Upper lobe of left lung (tissue), 6 donors: ENCODE measurements at regions not wholly inside any gene's neighbourhood (a gene's known extent, or its start where the extent isn't known, plus 50 kb on each side); places are given as distances from the start of the nearest gene placed in this dataset.

ENCODE experiments used
- ATAC-seq, 2 donors: fragments of 200-7000 bp; cut with Tn5 transposase; one replicate each; pipeline ENCODE4 v1.9.1; 2022; ENCODE audit warnings: mild to moderate bottlenecking in 2 of 2, moderate library complexity in 2 of 2; ENCODE audit not compliant: low FRiP score in 2 of 2
- DNase-seq, 2 donors: peaks; one replicate each; pipeline ENCODE4 v3.0.0-alpha.2; 2019 to 2020
- H3K27ac ChIP-seq, 4 donors: fragments of 200-600 bp; sonication (generic); one replicate each; pipeline ENCODE4 v1.5.1; 2016 to 2019
- H3K27me3 ChIP-seq, 4 donors: fragments of 200-600 bp; sonication (generic); one replicate each; pipeline ENCODE4 v1.5.1; 2017 to 2019
- H3K36me3 ChIP-seq, 4 donors: fragments of 200-600 bp; sonication (generic); one replicate each; pipeline ENCODE4 v1.5.1; 2016 to 2019
- H3K4me1 ChIP-seq, 4 donors: fragments of 200-600 bp; sonication (generic); one replicate each; pipeline ENCODE4 v1.5.1; 2018 to 2019
- H3K4me3 ChIP-seq, 4 donors: fragments of 200-600 bp; sonication (generic); one replicate each; pipeline ENCODE4 v1.5.1; 2017 to 2019; ENCODE audit warnings: mild to moderate bottlenecking in 2 of 4, moderate library complexity in 1 of 4
- H3K9me3 ChIP-seq, 4 donors: fragments of 200-600 bp; sonication (generic); one replicate each; pipeline ENCODE4 v1.5.1; 2018 to 2019
- EP300 ChIP-seq, 4 donors: sonication (generic); formaldehyde crosslinking; IDR thresholded peaks; one replicate each; pipeline ENCODE4 v1.5.1; 2017; ENCODE audit warnings: antibody characterized with exemption in 4 of 4, control low read depth in 2 of 4
- POLR2A ChIP-seq, 4 donors: fragments of 450-650 bp; IDR thresholded peaks; one replicate each; pipeline ENCODE4 v1.5.1; 2016 to 2017; ENCODE audit warnings: antibody characterized with exemption in 4 of 4, mild to moderate bottlenecking in 2 of 4
- POLR2AphosphoS5 ChIP-seq, 2 donors: sonication (generic); formaldehyde crosslinking; IDR thresholded peaks; one replicate each; pipeline ENCODE4 v1.5.1; 2017; ENCODE audit warnings: antibody characterized with exemption in 2 of 2
- WGBS, 2 donors: methylation state at CpG; one replicate each; pipeline ENCODE4 v1.1.5; 2017 to 2018; 5-methylcytosine and 5-hydroxymethylcytosine counted together
- TF ChIP-seq, protein P1 (sequence below), 6 experiments: fragments of 450-650 bp in 4 of 6; fragments of 200-600 bp in 2 of 6; sonication (generic) in 2 of 6; IDR thresholded peaks; one replicate each; pipeline ENCODE4 v1.5.1; 2016 to 2019; ENCODE audit warnings: antibody characterized with exemption in 6 of 6
- donor health status: DM: no; HTN: no; CAD: no; lungs with moderate emphysema.
- donor health status: DM: no; HTN: yes; CAD: no; lungs with severe emphysema.

DNA sequence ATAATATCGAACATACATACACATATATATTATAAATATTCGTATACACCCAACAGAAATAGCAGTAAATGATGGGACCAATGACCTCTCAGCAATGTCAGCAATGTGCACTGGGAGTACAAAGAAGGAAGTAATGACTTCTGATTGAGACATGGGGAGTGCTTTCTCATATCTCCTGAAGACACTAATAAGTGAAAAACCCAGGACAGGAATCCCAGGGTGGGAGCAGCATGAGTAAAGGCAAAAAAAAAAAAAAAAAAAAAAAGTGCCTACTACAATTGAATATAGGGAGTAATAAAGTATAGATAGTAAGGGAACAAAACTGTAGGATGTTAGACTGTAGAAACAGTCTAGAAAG lies 491.3 kb downstream of the IRS1 start:
- no peak for DNase-seq
- no peak for ATAC-seq
- Histone ChIP-seq H3K27ac (no peak overlapping the region), H3K4me1 (peaks cover 0 to 4% (median 0%) of the 10 kb centered on the region in 4 donors), H3K27me3 (no peaks in the 10 kb centered on the region), H3K4me3 (no peak overlapping the region), H3K9me3 (no peaks in the 10 kb centered on the region), H3K36me3 (no peaks in the 10 kb centered on the region)
- TF ChIP-seq, protein P1, sequence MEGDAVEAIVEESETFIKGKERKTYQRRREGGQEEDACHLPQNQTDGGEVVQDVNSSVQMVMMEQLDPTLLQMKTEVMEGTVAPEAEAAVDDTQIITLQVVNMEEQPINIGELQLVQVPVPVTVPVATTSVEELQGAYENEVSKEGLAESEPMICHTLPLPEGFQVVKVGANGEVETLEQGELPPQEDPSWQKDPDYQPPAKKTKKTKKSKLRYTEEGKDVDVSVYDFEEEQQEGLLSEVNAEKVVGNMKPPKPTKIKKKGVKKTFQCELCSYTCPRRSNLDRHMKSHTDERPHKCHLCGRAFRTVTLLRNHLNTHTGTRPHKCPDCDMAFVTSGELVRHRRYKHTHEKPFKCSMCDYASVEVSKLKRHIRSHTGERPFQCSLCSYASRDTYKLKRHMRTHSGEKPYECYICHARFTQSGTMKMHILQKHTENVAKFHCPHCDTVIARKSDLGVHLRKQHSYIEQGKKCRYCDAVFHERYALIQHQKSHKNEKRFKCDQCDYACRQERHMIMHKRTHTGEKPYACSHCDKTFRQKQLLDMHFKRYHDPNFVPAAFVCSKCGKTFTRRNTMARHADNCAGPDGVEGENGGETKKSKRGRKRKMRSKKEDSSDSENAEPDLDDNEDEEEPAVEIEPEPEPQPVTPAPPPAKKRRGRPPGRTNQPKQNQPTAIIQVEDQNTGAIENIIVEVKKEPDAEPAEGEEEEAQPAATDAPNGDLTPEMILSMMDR (IDR thresholded peaks at IDR 0.05): no peak
- no peak for TF ChIP-seq EP300 (IDR thresholded peaks at IDR 0.05)
- no peak for TF ChIP-seq POLR2AphosphoS5 (IDR thresholded peaks at IDR 0.05)
- no peak for TF ChIP-seq POLR2A (IDR thresholded peaks at IDR 0.05)
- WGBS, 2 donors: 90 to 94% methylated on average over 2 of the region's 2 CpGs

DNA sequence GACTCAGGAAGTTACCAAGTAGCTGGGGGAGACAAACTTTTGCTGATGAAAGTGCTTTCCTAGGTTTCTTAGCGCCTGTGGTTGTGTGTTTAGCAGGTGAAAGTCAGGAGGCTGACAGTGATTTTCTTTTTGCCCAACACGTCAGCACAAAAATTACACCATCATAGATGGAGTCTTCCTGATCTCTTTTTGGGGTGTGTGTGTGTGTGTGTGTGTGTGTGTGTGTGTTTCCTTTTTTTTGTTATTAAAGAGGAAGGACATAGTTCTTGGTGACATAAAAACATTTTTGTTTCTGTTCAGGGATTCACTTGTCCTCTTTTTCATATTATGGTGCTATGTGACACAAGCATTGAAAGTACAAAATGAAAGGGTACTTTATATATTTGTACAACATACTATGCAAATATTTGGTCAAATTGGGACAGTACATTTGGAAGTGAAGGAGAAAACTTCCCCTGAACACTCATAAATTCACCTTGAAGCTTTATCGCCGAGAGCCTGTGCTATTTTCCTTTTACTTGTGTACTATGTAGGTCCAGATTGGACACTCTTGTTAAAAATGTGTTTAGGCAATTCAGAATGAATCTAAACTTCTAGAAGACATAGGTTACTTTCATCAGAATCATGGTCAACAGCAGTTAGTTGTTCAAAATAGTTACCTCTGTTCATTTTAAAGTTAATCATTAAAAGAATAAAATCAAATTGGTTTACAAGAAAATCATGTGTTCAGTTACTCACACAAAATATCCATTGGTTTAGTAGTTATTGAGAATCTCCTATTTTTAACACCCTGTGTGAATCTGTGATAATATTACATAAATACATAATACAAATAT lies 491.9 kb downstream of the IRS1 start:
- H3K4me3 ChIP-seq: no peak overlapping the region
- no peak for DNase-seq
- H3K9me3 ChIP-seq: no peaks in the 10 kb centered on the region
- H3K27ac ChIP-seq: no peak overlapping the region
- TF ChIP-seq EP300 (IDR thresholded peaks at IDR 0.05): no peak
- no peak for TF ChIP-seq POLR2AphosphoS5 (IDR thresholded peaks at IDR 0.05)
- TF ChIP-seq POLR2A (IDR thresholded peaks at IDR 0.05): no peak
- TF ChIP-seq, protein P1 (IDR thresholded peaks at IDR 0.05): no peak
- WGBS, 2 donors: 56 to 57% methylated on average over 4 of the region's 4 CpGs
- no peaks in the 10 kb centered on the region for H3K36me3 ChIP-seq
- H3K4me1 ChIP-seq: peaks cover 0 to 4% (median 0%) of the 10 kb centered on the region in 4 donors
- no peak for ATAC-seq
- no peaks in the 10 kb centered on the region for H3K27me3 ChIP-seq

DNA sequence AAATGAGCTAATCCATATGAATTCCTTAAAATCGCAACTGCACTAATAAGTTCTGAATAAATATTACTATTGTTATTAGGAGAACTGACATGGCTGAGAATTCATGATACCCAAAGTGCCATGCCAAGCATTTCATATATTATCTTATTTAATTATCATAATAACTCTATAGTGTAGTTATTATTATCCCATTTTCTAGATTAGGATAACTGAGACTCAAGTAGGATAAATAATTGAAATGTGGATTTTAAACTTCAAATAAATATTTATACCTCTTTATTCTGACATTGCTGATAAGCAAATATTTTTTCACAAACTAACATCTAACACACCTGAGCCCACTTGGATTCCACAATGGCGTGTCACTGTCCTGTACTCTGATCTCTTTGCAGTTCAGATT lies 492.7 kb downstream of the IRS1 start:
- H3K36me3 ChIP-seq: no peaks in the 10 kb centered on the region
- DNase-seq: no peak
- 92 to 94% methylated on average over 2 of the region's 2 CpGs for WGBS, 2 donors
- H3K9me3 ChIP-seq: no peaks in the 10 kb centered on the region
- no peak for ATAC-seq
- H3K4me3 ChIP-seq: no peak overlapping the region
- peaks cover 0 to 4% (median 0%) of the 10 kb centered on the region in 4 donors for H3K4me1 ChIP-seq
- TF ChIP-seq POLR2A (IDR thresholded peaks at IDR 0.05) (no peak), EP300 (IDR thresholded peaks at IDR 0.05) (no peak), POLR2AphosphoS5 (IDR thresholded peaks at IDR 0.05) (no peak)
- TF ChIP-seq, protein P1 (IDR thresholded peaks at IDR 0.05): no peak
- H3K27me3 ChIP-seq: no peaks in the 10 kb centered on the region
- no peak overlapping the region for H3K27ac ChIP-seq

DNA sequence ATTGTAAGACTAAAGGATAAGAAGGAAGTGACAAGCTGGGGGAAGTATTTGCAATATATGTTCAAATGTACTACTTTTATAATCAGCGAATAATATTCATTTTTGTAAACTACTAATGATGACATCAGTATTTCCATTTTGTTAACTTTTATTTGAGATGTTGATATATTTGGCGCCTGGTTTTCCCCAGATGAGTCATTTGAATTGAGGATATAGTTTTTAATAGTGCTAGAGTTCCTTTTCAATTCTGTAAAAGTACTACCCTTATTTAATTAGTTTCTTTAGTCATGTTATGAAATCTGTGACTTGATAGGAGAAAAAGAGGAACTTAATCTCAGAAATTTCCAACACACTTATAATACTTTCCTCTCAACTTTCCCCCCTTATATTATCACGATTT lies 495.3 kb downstream of the IRS1 start:
- no peak for DNase-seq
- Histone ChIP-seq H3K27ac (no peak overlapping the region), H3K27me3 (no peaks in the 10 kb centered on the region), H3K36me3 (no peaks in the 10 kb centered on the region), H3K9me3 (no peaks in the 10 kb centered on the region), H3K4me1 (peaks cover 0 to 4% (median 0%) of the 10 kb centered on the region in 4 donors), H3K4me3 (no peak overlapping the region)
- ATAC-seq: no peak
- 75 to 77% methylated on average over 3 of the region's 3 CpGs for WGBS, 2 donors
- TF ChIP-seq POLR2A (IDR thresholded peaks at IDR 0.05): no peak
- no peak for TF ChIP-seq EP300 (IDR thresholded peaks at IDR 0.05)
- TF ChIP-seq, protein P1 (IDR thresholded peaks at IDR 0.05): no peak
- no peak for TF ChIP-seq POLR2AphosphoS5 (IDR thresholded peaks at IDR 0.05)

DNA sequence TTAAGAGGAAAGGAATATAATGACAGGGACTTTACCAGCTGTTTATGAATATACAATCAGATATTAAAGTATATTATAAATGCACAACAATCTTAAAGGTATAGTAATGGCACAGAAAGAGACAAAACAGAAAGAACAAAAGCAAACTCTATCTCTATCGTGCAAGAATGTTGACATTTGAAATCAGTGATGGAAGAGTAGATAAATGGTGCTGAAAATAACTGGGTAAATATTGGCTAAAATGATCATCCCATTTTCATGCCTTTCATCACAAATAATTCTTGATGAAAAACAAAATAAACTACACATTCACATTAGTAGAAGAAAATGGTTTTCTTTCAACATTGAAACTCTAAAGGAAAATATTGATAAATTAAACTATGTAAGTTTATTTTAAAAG lies 495.9 kb downstream of the IRS1 start:
- no peak overlapping the region for H3K4me3 ChIP-seq
- ATAC-seq (no peak), DNase-seq (no peak)
- 25 to 30% methylated on average over 1 of the region's 1 CpG for WGBS, 2 donors
- peaks cover 0 to 4% (median 0%) of the 10 kb centered on the region in 4 donors for H3K4me1 ChIP-seq
- H3K36me3 ChIP-seq: no peaks in the 10 kb centered on the region
- TF ChIP-seq, protein P1 (IDR thresholded peaks at IDR 0.05): no peak
- TF ChIP-seq POLR2A (IDR thresholded peaks at IDR 0.05) (no peak), POLR2AphosphoS5 (IDR thresholded peaks at IDR 0.05) (no peak), EP300 (IDR thresholded peaks at IDR 0.05) (no peak)
- H3K27me3 ChIP-seq: no peaks in the 10 kb centered on the region
- H3K27ac ChIP-seq: no peak overlapping the region
- H3K9me3 ChIP-seq: no peaks in the 10 kb centered on the region
